SIG-M5 treated with dmso at 0.1 percent for 504 hours (cell line): ENCODE measurements at regions not wholly inside any gene's neighbourhood (a gene's known extent, or its start where the extent isn't known, plus 50 kb on each side); places are given as distances from the start of the nearest gene placed in this dataset.
A peak's percentile ranks its signal among the peaks of the same experiment; 100 is the strongest.

Experiments
- DNase-seq: peaks from one replicate; lab custom pipeline; 2025; ENCODE audit not compliant: unreplicated experiment; lab: John Stamatoyannopoulos, UW

GRCh38 chr13:60282186-60282585, 114.8 kb upstream of the TDRD3 start:
- no peak for DNase-seq

GRCh38 chr13:60282708-60283107, 114.3 kb upstream of the TDRD3 start:
- no peak for DNase-seq

GRCh38 chr13:60286707-60287106, 110.3 kb upstream of the TDRD3 start:
- DNase-seq: no peak

GRCh38 chr13:60288569-60288968, 108.5 kb upstream of the TDRD3 start:
- no peak for DNase-seq

GRCh38 chr13:60303166-60303565, 93.9 kb upstream of the TDRD3 start:
- no peak for DNase-seq

GRCh38 chr13:60311527-60311926, 85.5 kb upstream of the TDRD3 start:
- no peak for DNase-seq

GRCh38 chr13:60312851-60313505, 84.0 kb upstream of the TDRD3 start:
- no peak for DNase-seq

- no peak for DNase-seq
Observed at GRCh38 chr13:60318186-60318585, 78.8 kb upstream of the TDRD3 start.

GRCh38 chr13:60324131-60324530, 72.9 kb upstream of the TDRD3 start:
- no peak for DNase-seq

- DNase-seq: no peak
Observed at GRCh38 chr13:60326273-60326672, 70.7 kb upstream of the TDRD3 start.

- DNase-seq: no peak
Observed at GRCh38 chr13:60327511-60327910, 69.5 kb upstream of the TDRD3 start.

- DNase-seq: peak; percentile 77
Observed at GRCh38 chr13:60328073-60328472, 68.9 kb upstream of the TDRD3 start.

- DNase-seq: peak; percentile 57
Observed at GRCh38 chr13:60329221-60329923, 67.6 kb upstream of the TDRD3 start.

GRCh38 chr13:60331249-60332012, 65.6 kb upstream of the TDRD3 start:
- no peak for DNase-seq

- DNase-seq: no peak
Observed at GRCh38 chr13:60332682-60333081, 64.3 kb upstream of the TDRD3 start.

- DNase-seq: no peak
Observed at GRCh38 chr13:60334310-60334709, 62.7 kb upstream of the TDRD3 start.

- peak; percentile 21 for DNase-seq
Observed at GRCh38 chr13:60335531-60335930, 61.5 kb upstream of the TDRD3 start.

GRCh38 chr13:60338754-60339153, 58.3 kb upstream of the TDRD3 start:
- no peak for DNase-seq

- no peak for DNase-seq
Observed at GRCh38 chr13:60343978-60344377, 53.0 kb upstream of the TDRD3 start.

- DNase-seq: no peak
Observed at GRCh38 chr13:60347174-60347573, 49.8 kb upstream of the TDRD3 start.
